ENCODE measurements at regions not wholly inside any gene's neighbourhood (a gene's known extent, or its start where the extent isn't known, plus 50 kb on each side); places are given as distances from the start of the nearest gene placed in this dataset.

DNA sequence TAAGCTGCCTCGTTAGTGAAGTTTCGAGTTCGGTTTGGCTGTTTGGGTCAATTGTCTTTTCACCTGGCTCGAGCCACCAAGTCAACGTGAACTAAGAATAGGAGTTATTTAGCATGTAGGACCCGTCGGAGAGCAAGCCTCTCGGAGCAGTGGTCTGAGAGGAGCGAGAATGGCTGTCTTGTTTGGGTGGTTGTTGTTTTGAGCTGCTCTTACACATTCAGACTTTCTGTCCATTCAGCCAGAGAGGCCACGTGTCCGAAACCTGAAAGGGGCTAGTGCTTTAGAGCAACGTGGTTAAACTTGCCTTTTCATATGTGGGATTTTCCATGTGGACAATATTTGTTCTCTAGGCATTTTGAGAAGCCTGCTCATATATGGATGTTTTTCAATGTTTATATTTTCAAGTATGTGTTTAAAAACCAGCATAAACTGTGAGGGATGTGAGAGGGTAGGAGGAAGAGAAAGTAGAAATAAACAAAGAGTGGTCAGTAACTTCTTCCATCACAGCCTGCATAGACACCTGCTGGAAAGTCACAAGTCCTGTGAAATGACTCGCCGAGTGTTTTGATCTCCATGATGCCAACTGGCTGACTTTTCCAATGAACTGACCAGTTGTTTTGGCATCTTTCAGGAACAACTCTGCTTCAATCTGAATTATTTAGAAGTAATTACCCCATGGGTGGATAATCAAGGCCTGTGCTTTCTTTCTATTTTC lies 221.0 kb downstream of the ASCL1 start:
- ChIA-PET POLR2A (no interaction called here), CTCF (ENCODE audit: low intra/inter-chr PET ratio, low total read pairs) (no interaction called here)
- FAIRE-seq (no peak), DNase-seq (ENCODE audit: low spot score) (no peak), ATAC-seq (no peak)
- H3K79me2 ChIP-seq (ENCODE audit: insufficient read depth, low read length), result no peaks in the 10 kb centered on the region
- in situ Hi-C loops (cut with HindIII; ENCODE audit: extremely low pct_ligation_motif_present, low pct_unique_long_range_greater_than_20kb), result no loop called here
- H3K4me3 ChIP-seq (replicated peaks in 1 of 3; ENCODE audit: insufficient read depth in 1 of 3, low read depth in 2 of 3, low read length in 3 of 3), result no peak overlapping the region
- intact Hi-C loops (cut with micrococcal nuclease; ENCODE audit: unreplicated experiment), result no loop called here
- TF ChIP-seq RAD51 (IDR thresholded peaks at IDR 0.05; ENCODE audit: borderline replicate concordance), result no peak
- TF ChIP-seq, protein P1, sequence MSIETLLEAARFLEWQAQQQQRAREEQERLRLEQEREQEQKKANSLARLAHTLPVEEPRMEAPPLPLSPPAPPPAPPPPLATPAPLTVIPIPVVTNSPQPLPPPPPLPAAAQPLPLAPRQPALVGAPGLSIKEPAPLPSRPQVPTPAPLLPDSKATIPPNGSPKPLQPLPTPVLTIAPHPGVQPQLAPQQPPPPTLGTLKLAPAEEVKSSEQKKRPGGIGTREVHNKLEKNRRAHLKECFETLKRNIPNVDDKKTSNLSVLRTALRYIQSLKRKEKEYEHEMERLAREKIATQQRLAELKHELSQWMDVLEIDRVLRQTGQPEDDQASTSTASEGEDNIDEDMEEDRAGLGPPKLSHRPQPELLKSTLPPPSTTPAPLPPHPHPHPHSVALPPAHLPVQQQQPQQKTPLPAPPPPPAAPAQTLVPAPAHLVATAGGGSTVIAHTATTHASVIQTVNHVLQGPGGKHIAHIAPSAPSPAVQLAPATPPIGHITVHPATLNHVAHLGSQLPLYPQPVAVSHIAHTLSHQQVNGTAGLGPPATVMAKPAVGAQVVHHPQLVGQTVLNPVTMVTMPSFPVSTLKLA (IDR thresholded peaks at IDR 0.05), result 0 out of 2 replicates have a peak, but pooled peaks have one; percentile 13
- WGBS (ENCODE audit: low lambda C conversion rate), result 8% methylated on average over 13 of the region's 14 CpGs
- BruUV-seq (replicated peaks), result no TSS peak
- no peaks in the 10 kb centered on the region for H3K36me3 ChIP-seq (replicated peaks in 1 of 2; ENCODE audit: control insufficient read depth in 1 of 2, insufficient read depth in 2 of 2, low read length in 2 of 2)
- no peaks in the 10 kb centered on the region for H3K9me3 ChIP-seq (ENCODE audit: low read length)
- H3K9ac ChIP-seq (ENCODE audit: insufficient read depth, low read depth, low read length), result no peak overlapping the region
- H3K27ac ChIP-seq (ENCODE audit: extremely low read length, insufficient read depth, low read length), result no peak overlapping the region
- H4K20me1 ChIP-seq (ENCODE audit: insufficient read depth, low read length), result no peaks in the 10 kb centered on the region
- H3K4me2 ChIP-seq (ENCODE audit: low read depth, low read length), result no peak overlapping the region
- no peak overlapping the region for H2AFZ ChIP-seq (ENCODE audit: low read length)
- no peaks in the 10 kb centered on the region; a peak in 1 of 5 replicates for H3K27me3 ChIP-seq (ENCODE audit: control insufficient read depth in 1 of 2, insufficient read depth in 2 of 2, low read length in 2 of 2)
- H3K4me1 ChIP-seq (ENCODE audit: insufficient read depth, low read length), result no peaks in the 10 kb centered on the region

DNA sequence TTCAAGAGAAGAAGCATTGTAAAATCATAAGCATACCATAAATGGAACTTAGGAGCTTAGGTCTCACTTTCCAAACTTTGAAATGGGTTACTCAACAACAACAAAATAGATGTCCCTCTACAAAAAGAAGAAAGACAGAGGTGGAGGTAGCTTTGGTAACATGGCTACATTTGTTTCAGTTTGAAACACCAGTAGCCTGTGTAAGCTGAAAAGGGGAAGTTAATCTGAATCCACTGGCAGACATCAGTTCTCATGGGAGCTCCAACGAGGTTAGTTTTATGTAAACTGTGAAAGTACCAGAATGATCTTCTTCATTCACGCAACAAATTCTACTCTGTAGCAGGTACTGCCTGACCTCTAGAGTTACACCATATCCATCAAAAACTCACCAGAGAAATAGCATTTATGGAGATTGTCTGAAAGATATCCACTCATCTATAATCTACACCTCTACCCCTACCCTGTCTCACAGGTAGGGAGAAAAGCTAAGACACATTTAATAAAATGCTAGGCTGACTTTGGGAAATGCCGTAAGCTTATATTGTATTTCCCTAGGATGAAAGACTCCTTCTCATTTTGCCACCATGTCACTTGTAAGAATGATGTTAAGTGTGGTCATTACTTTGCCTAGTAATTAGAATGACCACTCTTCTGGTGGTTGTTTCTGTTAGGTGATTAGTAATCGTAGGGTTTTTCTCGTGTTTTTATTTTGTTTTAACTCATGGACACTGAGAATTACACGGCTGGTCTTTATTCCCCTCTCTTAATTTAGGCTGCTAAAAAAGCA lies 224.1 kb downstream of the ASCL1 start:
- no peak overlapping the region for H3K9ac ChIP-seq (ENCODE audit: insufficient read depth, low read depth, low read length)
- ATAC-seq (no peak), FAIRE-seq (no peak), DNase-seq (ENCODE audit: low spot score) (no peak)
- no peaks in the 10 kb centered on the region for H3K9me3 ChIP-seq (ENCODE audit: low read length)
- H3K4me1 ChIP-seq (ENCODE audit: insufficient read depth, low read length), result no peaks in the 10 kb centered on the region
- H4K20me1 ChIP-seq (ENCODE audit: insufficient read depth, low read length), result no peaks in the 10 kb centered on the region
- H3K27me3 ChIP-seq (ENCODE audit: control insufficient read depth in 1 of 2, insufficient read depth in 2 of 2, low read length in 2 of 2), result no peaks in the 10 kb centered on the region; a peak in 1 of 5 replicates
- no peaks in the 10 kb centered on the region for H3K36me3 ChIP-seq (replicated peaks in 1 of 2; ENCODE audit: control insufficient read depth in 1 of 2, insufficient read depth in 2 of 2, low read length in 2 of 2)
- in situ Hi-C loops (cut with HindIII; ENCODE audit: extremely low pct_ligation_motif_present, low pct_unique_long_range_greater_than_20kb) (no loop called here), intact Hi-C loops (cut with micrococcal nuclease; ENCODE audit: unreplicated experiment) (no loop called here)
- H3K79me2 ChIP-seq (ENCODE audit: insufficient read depth, low read length), result no peaks in the 10 kb centered on the region
- ChIA-PET CTCF (ENCODE audit: low intra/inter-chr PET ratio, low total read pairs) (no interaction called here), POLR2A (no interaction called here)
- no peak overlapping the region for H3K4me3 ChIP-seq (replicated peaks in 1 of 3; ENCODE audit: insufficient read depth in 1 of 3, low read depth in 2 of 3, low read length in 3 of 3)
- BruUV-seq (replicated peaks), result no TSS peak
- no peak overlapping the region for H2AFZ ChIP-seq (ENCODE audit: low read length)
- H3K27ac ChIP-seq (ENCODE audit: extremely low read length, insufficient read depth, low read length), result no peak overlapping the region
- no peak overlapping the region for H3K4me2 ChIP-seq (ENCODE audit: low read depth, low read length)
- 10% methylated on average over 6 of the region's 6 CpGs for WGBS (ENCODE audit: low lambda C conversion rate)
- TF ChIP-seq, protein P2, sequence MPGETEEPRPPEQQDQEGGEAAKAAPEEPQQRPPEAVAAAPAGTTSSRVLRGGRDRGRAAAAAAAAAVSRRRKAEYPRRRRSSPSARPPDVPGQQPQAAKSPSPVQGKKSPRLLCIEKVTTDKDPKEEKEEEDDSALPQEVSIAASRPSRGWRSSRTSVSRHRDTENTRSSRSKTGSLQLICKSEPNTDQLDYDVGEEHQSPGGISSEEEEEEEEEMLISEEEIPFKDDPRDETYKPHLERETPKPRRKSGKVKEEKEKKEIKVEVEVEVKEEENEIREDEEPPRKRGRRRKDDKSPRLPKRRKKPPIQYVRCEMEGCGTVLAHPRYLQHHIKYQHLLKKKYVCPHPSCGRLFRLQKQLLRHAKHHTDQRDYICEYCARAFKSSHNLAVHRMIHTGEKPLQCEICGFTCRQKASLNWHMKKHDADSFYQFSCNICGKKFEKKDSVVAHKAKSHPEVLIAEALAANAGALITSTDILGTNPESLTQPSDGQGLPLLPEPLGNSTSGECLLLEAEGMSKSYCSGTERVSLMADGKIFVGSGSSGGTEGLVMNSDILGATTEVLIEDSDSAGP (CRISPR knock-in tag; IDR thresholded peaks at IDR 0.05; ENCODE audit: borderline replicate concordance), result no peak
- TF ChIP-seq, protein P3, sequence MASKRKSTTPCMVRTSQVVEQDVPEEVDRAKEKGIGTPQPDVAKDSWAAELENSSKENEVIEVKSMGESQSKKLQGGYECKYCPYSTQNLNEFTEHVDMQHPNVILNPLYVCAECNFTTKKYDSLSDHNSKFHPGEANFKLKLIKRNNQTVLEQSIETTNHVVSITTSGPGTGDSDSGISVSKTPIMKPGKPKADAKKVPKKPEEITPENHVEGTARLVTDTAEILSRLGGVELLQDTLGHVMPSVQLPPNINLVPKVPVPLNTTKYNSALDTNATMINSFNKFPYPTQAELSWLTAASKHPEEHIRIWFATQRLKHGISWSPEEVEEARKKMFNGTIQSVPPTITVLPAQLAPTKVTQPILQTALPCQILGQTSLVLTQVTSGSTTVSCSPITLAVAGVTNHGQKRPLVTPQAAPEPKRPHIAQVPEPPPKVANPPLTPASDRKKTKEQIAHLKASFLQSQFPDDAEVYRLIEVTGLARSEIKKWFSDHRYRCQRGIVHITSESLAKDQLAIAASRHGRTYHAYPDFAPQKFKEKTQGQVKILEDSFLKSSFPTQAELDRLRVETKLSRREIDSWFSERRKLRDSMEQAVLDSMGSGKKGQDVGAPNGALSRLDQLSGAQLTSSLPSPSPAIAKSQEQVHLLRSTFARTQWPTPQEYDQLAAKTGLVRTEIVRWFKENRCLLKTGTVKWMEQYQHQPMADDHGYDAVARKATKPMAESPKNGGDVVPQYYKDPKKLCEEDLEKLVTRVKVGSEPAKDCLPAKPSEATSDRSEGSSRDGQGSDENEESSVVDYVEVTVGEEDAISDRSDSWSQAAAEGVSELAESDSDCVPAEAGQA (IDR thresholded peaks at IDR 0.05; ENCODE audit: low read depth), result no peak
- TF ChIP-seq, protein P3 (CRISPR knock-in tag; IDR thresholded peaks at IDR 0.05; ENCODE audit: borderline replicate concordance), result no peak
- no peak for TF ChIP-seq ZNF672 (CRISPR knock-in tag; IDR thresholded peaks at IDR 0.05)
